H1 (cell line): ENCODE measurements at regions not wholly inside any gene's neighbourhood (a gene's known extent, or its start where the extent isn't known, plus 50 kb on each side); places are given as distances from the start of the nearest gene placed in this dataset.

Experiments
- CTCF ChIA-PET: fragments of 300-600 bp; sonication (Branson Sonifier 250); formaldehyde crosslinking; loops from one replicate; lab custom pipeline; 2021; ENCODE audit not compliant: partially characterized antibody; lab: Charles Lee
- POLR2A ChIA-PET: fragments of 300-600 bp; sonication (Branson Sonifier 250); formaldehyde crosslinking; loops from one replicate; lab custom pipeline; 2021; ENCODE audit warnings: inconsistent platforms; ENCODE audit not compliant: partially characterized antibody; lab: Charles Lee
- DNase-seq, 2 experiments: peaks; one replicate each; pipeline versions ENCODE4 v3.0.0 to v3.0.0-alpha.2; 2010 to 2022; ENCODE audit warnings: low spot score in 2 of 2, low read depth in 1 of 2, mixed read lengths in 1 of 2
- FAIRE-seq: peaks from 2 replicates; lab custom pipeline; 2011; peaks lifted over from hg19 to GRCh38; lab: Jason Lieb, UNC
- H2AFZ ChIP-seq: 2 replicates; pipeline ENCODE4 v1.8.1; 2012; ENCODE audit warnings: low read length, inconsistent platforms
- H2AK5ac ChIP-seq: 2 replicates; pipeline ENCODE4 v1.6.1; 2013; ENCODE audit warnings: low read depth, low read length
- H2BK120ac ChIP-seq: replicated peaks from 2 replicates; pipeline ENCODE3; 2013; ENCODE audit warnings: low read depth, low read length, inconsistent platforms
- H2BK12ac ChIP-seq: 2 replicates; pipeline ENCODE4 v1.6.1; 2013; ENCODE audit warnings: low read depth, low read length
- H2BK15ac ChIP-seq: 2 replicates; pipeline ENCODE4 v1.6.1; 2013; ENCODE audit warnings: low read length
- H2BK20ac ChIP-seq: 2 replicates; pipeline ENCODE4 v1.6.1; 2013; ENCODE audit warnings: low read length
- H2BK5ac ChIP-seq: 2 replicates; pipeline ENCODE4 v1.6.1; 2013; ENCODE audit warnings: low read depth, low read length
- H3K14ac ChIP-seq: 2 replicates; pipeline ENCODE4 v1.6.1; 2013; ENCODE audit warnings: inconsistent platforms; ENCODE audit not compliant: insufficient read length
- H3K18ac ChIP-seq: 2 replicates; pipeline ENCODE4 v1.6.1; 2013; ENCODE audit warnings: low read length; ENCODE audit errors: extremely low read depth
- H3K23ac ChIP-seq: 2 replicates; pipeline ENCODE4 v1.6.1; 2013; ENCODE audit warnings: inconsistent platforms; ENCODE audit not compliant: insufficient read length
- H3K23me2 ChIP-seq: 2 replicates; pipeline ENCODE4 v1.6.1; 2013; ENCODE audit warnings: low read depth, low read length
- H3K27ac ChIP-seq: 2 replicates; pipeline ENCODE4 v1.6.1; 2011; ENCODE audit warnings: low read depth, low read length, inconsistent platforms
- H3K27me3 ChIP-seq, 4 experiments: replicated peaks in 1 of 4; 1 replicate in 1 of 4; 2 replicates in 3 of 4; pipeline versions ENCODE4 v1.6.1 to v1.8.1; 2011 to 2013; ENCODE audit warnings: low read length in 3 of 4, mild to moderate bottlenecking in 3 of 4, inconsistent platforms in 2 of 4, mixed read lengths in 2 of 4, moderate library complexity in 1 of 4; ENCODE audit not compliant: control insufficient read depth in 3 of 4, insufficient read depth in 3 of 4; ENCODE audit errors: extremely low read depth in 1 of 4
- H3K36me3 ChIP-seq, 4 experiments: 2 replicates each; pipeline versions ENCODE4 v1.6.1 to v1.8.1; 2011 to 2013; ENCODE audit warnings: mild to moderate bottlenecking in 4 of 4, low read length in 3 of 4, moderate library complexity in 2 of 4, control low read depth in 1 of 4, inconsistent platforms in 1 of 4; ENCODE audit not compliant: insufficient read depth in 4 of 4, control insufficient read depth in 2 of 4
- H3K4ac ChIP-seq: replicated peaks from 2 replicates; pipeline ENCODE3; 2013; ENCODE audit warnings: low read length, low read depth, mixed read lengths, inconsistent platforms; ENCODE audit not compliant: insufficient read length
- H3K4me1 ChIP-seq, 4 experiments: replicated peaks in 1 of 4; 1 replicate in 1 of 4; 2 replicates in 3 of 4; pipeline versions ENCODE4 v1.6.1 to v1.8.1; 2011 to 2013; ENCODE audit warnings: low read length in 3 of 4, inconsistent platforms in 2 of 4, mixed read lengths in 1 of 4; ENCODE audit not compliant: insufficient read depth in 4 of 4, control insufficient read depth in 3 of 4
- H3K4me2 ChIP-seq, 2 experiments: 2 replicates each; pipeline versions ENCODE4 v1.6.1 to v1.8.1; 2011 to 2013; ENCODE audit warnings: low read depth in 2 of 2, low read length in 2 of 2, control low read depth in 1 of 2, inconsistent platforms in 1 of 2, mild to moderate bottlenecking in 1 of 2; ENCODE audit not compliant: insufficient read depth in 1 of 2
- H3K4me3 ChIP-seq, 4 experiments: fragments of 200-600, 300-600 bp in 1 of 4; sonication (generic), shearing (Covaris generic), sonication (Bioruptor Twin) in 1 of 4; 2 replicates each; pipeline versions ENCODE4 v1.5.1 to v1.8.1; 2011 to 2016; ENCODE audit warnings: low read length in 4 of 4, low read depth in 3 of 4, control low read depth in 2 of 4, inconsistent platforms in 2 of 4, mild to moderate bottlenecking in 2 of 4, mixed read lengths in 1 of 4, moderate library complexity in 1 of 4; ENCODE audit not compliant: insufficient read depth in 2 of 4; ENCODE audit errors: extremely low read depth in 1 of 4
- H3K56ac ChIP-seq: replicated peaks from 2 replicates; pipeline ENCODE3; 2013; ENCODE audit warnings: low read depth, mild to moderate bottlenecking, mixed read lengths, low read length, inconsistent platforms; ENCODE audit not compliant: insufficient read length
- H3K79me1 ChIP-seq: 2 replicates; pipeline ENCODE4 v1.6.1; 2013; ENCODE audit warnings: low read depth, low read length, control low read depth
- H3K79me2 ChIP-seq, 2 experiments: 2 replicates each; pipeline versions ENCODE4 v1.6.1 to v1.8.1; 2012 to 2013; ENCODE audit warnings: low read length in 2 of 2, mild to moderate bottlenecking in 2 of 2, inconsistent platforms in 1 of 2; ENCODE audit not compliant: insufficient read depth in 2 of 2, control insufficient read depth in 1 of 2
- H3K9ac ChIP-seq, 4 experiments: replicated peaks in 1 of 4; 1 replicate in 1 of 4; 2 replicates in 3 of 4; pipeline versions ENCODE4 v1.6.1 to v1.8.1; 2011 to 2013; ENCODE audit warnings: low read depth in 3 of 4, low read length in 3 of 4, control low read depth in 2 of 4, mild to moderate bottlenecking in 2 of 4, moderate library complexity in 2 of 4, inconsistent platforms in 1 of 4; ENCODE audit errors: extremely low read depth in 1 of 4
- H3K9me3 ChIP-seq, 2 experiments: 2 replicates each; pipeline versions ENCODE4 v1.6.1 to v1.8.1; 2012 to 2013; ENCODE audit warnings: mild to moderate bottlenecking in 2 of 2, moderate library complexity in 2 of 2, control low read depth in 1 of 2, inconsistent platforms in 1 of 2, low read depth in 1 of 2, low read length in 1 of 2, mixed read lengths in 1 of 2; ENCODE audit not compliant: insufficient read depth in 2 of 2
- H4K20me1 ChIP-seq, 2 experiments: replicated peaks in 1 of 2; 2 replicates each; pipeline versions ENCODE3 to v1.8.1; 2011 to 2013; ENCODE audit warnings: inconsistent platforms in 2 of 2, low read length in 2 of 2, mild to moderate bottlenecking in 1 of 2; ENCODE audit not compliant: insufficient read depth in 2 of 2, control insufficient read depth in 1 of 2
- H4K5ac ChIP-seq: 2 replicates; pipeline ENCODE4 v1.6.1; 2013; ENCODE audit warnings: low read length, low read depth, mixed read lengths, inconsistent platforms; ENCODE audit not compliant: insufficient read length
- H4K8ac ChIP-seq: 2 replicates; pipeline ENCODE4 v1.8.0; 2013; ENCODE audit warnings: mild to moderate bottlenecking, moderate library complexity, low read length, inconsistent platforms; ENCODE audit not compliant: insufficient read depth; ENCODE audit errors: extremely low read depth
- H4K91ac ChIP-seq: replicated peaks from 2 replicates; pipeline ENCODE3; 2013; ENCODE audit warnings: low read length, mixed read lengths, inconsistent platforms; ENCODE audit not compliant: insufficient read length
- ATF2 ChIP-seq: IDR thresholded peaks from 2 replicates; pipeline ENCODE4 v1.6.1; 2012; ENCODE audit warnings: low read length, inconsistent platforms
- BACH1 ChIP-seq: IDR thresholded peaks from 2 replicates; pipeline ENCODE4 v1.6.1; 2012; ENCODE audit warnings: low read length, improper control_type of control experiment
- CTBP2 ChIP-seq: IDR thresholded peaks from 2 replicates; pipeline ENCODE4 v1.7.0; 2011; ENCODE audit warnings: borderline replicate concordance, mild to moderate bottlenecking, moderate library complexity, mixed read lengths, low read length; ENCODE audit not compliant: insufficient read depth, insufficient read length
- EP300 ChIP-seq, 2 experiments: IDR thresholded peaks; 1 replicate in 1 of 2; 2 replicates in 1 of 2; pipeline ENCODE4 v1.6.1; 2011 to 2012; ENCODE audit warnings: low read depth in 2 of 2, low read length in 2 of 2, mild to moderate bottlenecking in 2 of 2, borderline replicate concordance in 1 of 2, inconsistent platforms in 1 of 2, moderate library complexity in 1 of 2
- HDAC2 ChIP-seq, 2 experiments: fragments of 300-600 bp in 1 of 2; sonication (generic) in 1 of 2; IDR thresholded peaks; 2 replicates each; pipeline ENCODE4 v1.6.1; 2011 to 2012; ENCODE audit warnings: low read depth in 2 of 2, low read length in 2 of 2, mild to moderate bottlenecking in 2 of 2, moderate library complexity in 2 of 2, borderline replicate concordance in 1 of 2, inconsistent platforms in 1 of 2
- JUND ChIP-seq: IDR thresholded peaks from 2 replicates; pipeline ENCODE4 v1.6.1; 2011; ENCODE audit warnings: mild to moderate bottlenecking, improper control_type of control experiment, low read length
- KDM4A ChIP-seq: IDR thresholded peaks from one replicate; pipeline ENCODE4 v1.7.1; 2012; ENCODE audit warnings: low read depth, mild to moderate bottlenecking, moderate library complexity, low read length, inconsistent platforms; ENCODE audit not compliant: severe bottlenecking
- MAFK ChIP-seq: IDR thresholded peaks from 2 replicates; pipeline ENCODE4 v1.6.1; 2012; ENCODE audit warnings: low read depth, mild to moderate bottlenecking, improper control_type of control experiment, low read length
- NRF1 ChIP-seq: IDR thresholded peaks from 2 replicates; pipeline ENCODE4 v1.6.1; 2011; ENCODE audit warnings: mild to moderate bottlenecking, low read depth, low read length, improper control_type of control experiment
- RNF2 ChIP-seq: fragments of 200-900, 300-1000 bp; sonication (generic); IDR thresholded peaks from 2 replicates; pipeline ENCODE4 v1.7.1; 2016; ENCODE audit warnings: borderline replicate concordance, low read depth, mild to moderate bottlenecking, antibody characterized with exemption, low read length; ENCODE audit not compliant: poor library complexity, severe bottlenecking; ENCODE audit errors: missing control alignments
- SIRT6 ChIP-seq: IDR thresholded peaks from one replicate; pipeline ENCODE4 v1.7.1; 2012; ENCODE audit warnings: low read length, inconsistent platforms
- TAF1 ChIP-seq: IDR thresholded peaks from 2 replicates; pipeline ENCODE4 v1.6.1; 2011; ENCODE audit warnings: mild to moderate bottlenecking, low read depth, low read length
- WGBS, 2 experiments: shearing (Covaris generic) in 1 of 2; methylation state at CpG; one replicate each; pipeline versions ENCODE4 v1.1.6 to v1.1.7; 2013 to 2015; ENCODE audit warnings: low lambda C conversion rate in 2 of 2, mixed read lengths in 2 of 2, inconsistent platforms in 1 of 2, low coverage in 1 of 2, missing lambda C conversion rate in 1 of 2; ENCODE audit not compliant: insufficient replicate concordance in 2 of 2, insufficient coverage in 1 of 2, insufficient read length in 1 of 2; ENCODE audit errors: extremely low coverage in 1 of 2, missing lambda C conversion rate in 1 of 2; 5-methylcytosine and 5-hydroxymethylcytosine counted together

- no peak overlapping the region for H3K4ac ChIP-seq
- no peaks in the 10 kb centered on the region for H3K36me3 ChIP-seq
- no peak for DNase-seq
- no peak overlapping the region for H3K23ac ChIP-seq
- H3K18ac ChIP-seq = no peak overlapping the region
- no peaks in the 10 kb centered on the region for H3K79me1 ChIP-seq
- H4K20me1 ChIP-seq = no peaks in the 10 kb centered on the region
- no peaks in the 10 kb centered on the region for H3K9me3 ChIP-seq
- CTCF ChIA-PET = interaction anchor here (0.8 to 2.4 kb wide), 9 partner anchors 10 to 307 kb away, joined by 3 to 13 read pairs (median 3); no protein-coding TSS in a partner anchor
- H3K27me3 ChIP-seq = peaks cover 0 to 3% (median under 1%) of the 10 kb centered on the region in 4 experiments; a peak in 2 of 7 replicates
- H4K5ac ChIP-seq = no peak overlapping the region
- H2BK12ac ChIP-seq = 0 out of 2 replicates have a peak overlapping the region, but pooled peaks have one; percentile 12
- POLR2A ChIA-PET = no interaction called here
- H3K14ac ChIP-seq = no peak overlapping the region
- H3K4me1 ChIP-seq = peaks cover 2 to 10% (median 4%) of the 10 kb centered on the region in 4 experiments; a peak in 5 of 7 replicates
- no peaks in the 10 kb centered on the region for H3K23me2 ChIP-seq
- H3K4me2 ChIP-seq = no peak overlapping the region
- H2AK5ac ChIP-seq = no peak overlapping the region
- no peak overlapping the region for H3K56ac ChIP-seq
- H4K8ac ChIP-seq = no peak overlapping the region
- H2BK15ac ChIP-seq = no peak overlapping the region
- H3K9ac ChIP-seq = no peak overlapping the region; a peak in 1 of 7 replicates
- no peak for FAIRE-seq
- H2AFZ ChIP-seq = peak overlapping the region; percentile 33; the same call in 1 of the 2 replicates
- no peak overlapping the region for H4K91ac ChIP-seq
- no peak overlapping the region for H2BK20ac ChIP-seq
- H2BK120ac ChIP-seq = no peak overlapping the region
- no peak overlapping the region for H2BK5ac ChIP-seq
- H3K4me3 ChIP-seq = no peak overlapping the region
- no peak overlapping the region for H3K27ac ChIP-seq
- 90% methylated on average over 7 of the region's 7 CpGs; no CpG with 5 or more reads in 1 of the 2 experiments for WGBS, 2 experiments
- H3K79me2 ChIP-seq = no peaks in the 10 kb centered on the region
- TF ChIP-seq CTBP2 (no peak), RNF2 (no peak), JUND (no peak), ATF2 (no peak), NRF1 (no peak), TAF1 (no peak), MAFK (no peak), BACH1 (no peak), EP300 (IDR thresholded peaks at IDR 0.05; ENCODE audit: borderline replicate concordance in 1 of 2, low read depth in 2 of 2, low read length in 2 of 2) (no peak), SIRT6 (no peak), KDM4A (no peak), HDAC2 (IDR thresholded peaks at IDR 0.05; ENCODE audit: borderline replicate concordance in 1 of 2, low read depth in 2 of 2, low read length in 2 of 2) (no peak)
Observed at GRCh38 chr4:153089742-153090141, 114.5 kb upstream of the TRIM2 start.
